GM21786 (cell line): ENCODE measurements at regions not wholly inside any gene's neighbourhood (a gene's known extent, or its start where the extent isn't known, plus 50 kb on each side); places are given as distances from the start of the nearest gene placed in this dataset.
"Not testable (repeated sequence)": the region's sequence is repeated elsewhere in the genome, so short reads cannot be mapped to it uniquely, and the experiment has no call there.

Experiments used
- ATAC-seq: cut with Tn5 transposase; IDR thresholded peaks from one replicate; pipeline ENCODE4 v1.9.1; 2021; ENCODE audit not compliant: unreplicated experiment

DNA sequence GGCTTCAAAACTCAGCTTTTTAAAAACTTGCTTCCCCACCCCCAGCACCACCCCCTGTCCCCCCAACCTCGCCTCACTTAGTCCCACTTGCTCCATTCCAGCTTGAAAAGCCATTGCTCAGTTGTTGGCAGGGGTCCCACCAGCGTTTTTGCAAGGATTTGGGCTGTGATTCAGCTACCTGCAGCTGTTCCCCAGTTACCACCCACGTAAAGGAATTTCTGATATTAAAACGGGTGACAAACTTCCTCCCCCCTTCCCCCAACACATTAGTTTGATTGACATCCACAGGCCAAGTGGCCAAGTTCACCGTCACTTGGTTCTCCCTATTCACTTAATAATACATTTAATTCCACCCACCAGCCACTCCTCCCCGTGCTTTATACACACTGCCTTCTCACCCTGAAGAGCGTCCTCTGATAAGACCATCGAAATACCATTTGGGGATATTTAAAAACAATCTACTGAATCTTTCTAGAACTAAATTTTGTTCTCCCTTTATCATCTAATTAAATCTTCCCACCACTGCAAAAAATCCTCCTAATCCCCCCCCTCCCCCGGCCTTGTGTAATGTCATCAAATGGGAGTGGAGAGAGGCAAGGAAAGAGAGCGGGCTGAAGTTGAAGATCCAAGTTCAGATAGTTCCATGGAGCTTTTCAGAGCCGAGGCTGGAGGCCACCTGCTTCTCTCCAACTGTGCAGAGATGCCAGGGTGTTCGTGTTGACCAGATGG is 55.1 kb downstream of the SOX9 start:
- no peak for ATAC-seq

DNA sequence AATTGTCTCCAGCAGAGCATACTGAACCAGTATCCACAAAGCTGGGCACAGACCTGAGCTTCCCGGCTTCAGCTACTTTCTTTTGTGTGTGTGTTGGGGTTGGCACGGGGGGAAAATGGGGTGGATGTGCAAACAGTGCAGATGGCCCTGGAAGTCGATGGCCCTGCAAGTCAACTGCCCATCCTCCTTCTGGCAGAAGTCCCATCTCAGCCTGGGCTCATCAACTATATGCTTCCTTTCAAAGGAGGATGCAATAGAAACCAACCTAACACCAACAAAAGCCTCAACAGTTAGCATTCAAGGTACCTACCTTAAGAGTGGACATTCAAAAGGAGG is 55.7 kb downstream of the SOX9 start:
- no peak for ATAC-seq

- no peak for ATAC-seq
Measured at GRCh38 chr17:72176951-72177660, 56.3 kb downstream of the SOX9 start.

DNA sequence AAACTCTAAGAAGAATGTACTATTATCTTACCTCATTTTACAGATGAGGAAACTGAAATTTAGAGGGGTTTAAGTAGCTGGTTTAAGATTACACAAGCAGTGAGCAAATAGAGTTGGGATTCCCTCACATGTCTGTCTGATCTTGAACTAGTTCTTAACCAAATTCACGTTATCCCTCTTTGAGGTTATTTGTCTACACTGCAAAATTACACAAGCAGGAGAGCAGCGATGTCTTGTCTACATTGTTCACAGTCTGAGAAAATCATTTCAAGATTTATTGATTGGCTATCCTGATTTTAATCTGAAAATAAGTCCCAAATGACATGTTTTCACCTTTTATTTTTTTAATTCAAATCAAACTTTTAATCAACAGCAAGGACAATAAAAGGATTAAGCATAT is 56.9 kb downstream of the SOX9 start:
- no peak for ATAC-seq

DNA sequence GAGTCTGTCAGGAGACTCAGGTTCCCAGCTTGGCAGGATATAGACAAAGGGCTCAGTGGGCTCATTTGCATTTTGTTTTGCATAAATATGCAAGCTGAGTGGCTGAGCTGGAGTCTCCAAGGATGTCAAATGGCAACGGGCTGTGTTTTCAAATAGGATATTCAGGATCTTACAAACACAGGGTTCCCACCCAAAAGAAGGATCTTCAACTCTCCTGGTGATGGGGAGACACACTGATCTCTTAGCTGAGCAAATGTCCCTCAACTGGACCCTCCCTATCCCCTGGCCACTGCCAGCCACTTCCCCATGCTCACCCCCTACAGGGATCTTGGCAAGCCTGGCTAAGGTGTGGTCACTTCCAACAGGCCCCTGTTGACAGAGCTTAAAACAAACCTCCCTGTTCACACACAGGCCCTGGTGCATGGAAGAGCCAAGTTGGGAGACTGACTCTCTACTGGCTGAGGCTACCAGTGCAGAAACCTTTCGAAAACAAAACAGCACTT is 61.6 kb downstream of the SOX9 start:
- ATAC-seq, result no peak

- ATAC-seq, result no peak
Measured at GRCh38 chr17:72183194-72183685, 62.4 kb downstream of the SOX9 start.

- ATAC-seq, result no peak
Measured at GRCh38 chr17:72184805-72185204, 64.0 kb downstream of the SOX9 start.

DNA sequence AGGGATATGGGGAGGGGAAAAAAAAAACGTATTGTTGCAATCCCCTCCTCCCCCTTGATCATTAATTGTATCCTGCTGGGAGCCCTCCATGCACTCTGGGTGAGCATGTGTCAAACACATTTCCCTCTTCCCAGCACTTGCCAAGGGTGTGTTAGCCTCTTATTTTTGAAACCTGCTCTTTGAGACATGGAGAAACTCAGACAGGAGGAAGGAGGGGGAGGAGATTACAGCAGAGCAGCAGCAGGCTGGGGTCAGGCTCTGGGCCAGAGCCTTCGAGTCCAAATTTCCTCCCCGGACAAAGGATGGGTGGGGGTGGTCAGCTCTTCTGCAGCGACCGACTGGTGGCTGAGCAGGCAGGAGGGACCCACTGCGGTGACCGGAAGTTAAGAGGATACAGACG is 64.7 kb downstream of the SOX9 start:
- ATAC-seq, result no peak

GRCh38 chr17:72187556-72187955 is 66.7 kb downstream of the SOX9 start:
- ATAC-seq, result no peak

- no peak for ATAC-seq
Measured at GRCh38 chr17:72188801-72189200, 68.0 kb downstream of the SOX9 start.

- no peak for ATAC-seq
Measured at GRCh38 chr17:72189768-72190593, 69.2 kb downstream of the SOX9 start.

DNA sequence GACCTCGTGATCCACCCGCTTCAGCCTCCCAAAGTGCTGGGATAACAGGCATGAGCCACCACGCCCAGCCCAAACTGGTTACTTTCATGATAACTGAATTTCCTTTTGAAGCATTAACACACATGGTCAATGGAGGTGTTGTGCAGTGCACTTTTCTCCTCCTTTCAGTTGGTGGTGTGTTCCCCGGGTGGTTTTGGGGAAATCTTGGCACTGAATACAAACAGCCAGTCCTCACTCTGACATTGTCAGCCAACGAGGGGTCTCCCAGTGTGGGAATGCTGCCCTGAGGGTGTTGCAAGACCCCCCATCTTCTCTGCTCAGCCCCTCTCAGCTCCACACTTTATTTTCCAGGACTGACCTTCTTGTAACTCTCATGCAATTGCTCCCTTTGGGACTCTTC is 70.5 kb downstream of the SOX9 start:
- ATAC-seq, result no peak

GRCh38 chr17:72191921-72192799 is 71.3 kb downstream of the SOX9 start:
- ATAC-seq, result no peak

DNA sequence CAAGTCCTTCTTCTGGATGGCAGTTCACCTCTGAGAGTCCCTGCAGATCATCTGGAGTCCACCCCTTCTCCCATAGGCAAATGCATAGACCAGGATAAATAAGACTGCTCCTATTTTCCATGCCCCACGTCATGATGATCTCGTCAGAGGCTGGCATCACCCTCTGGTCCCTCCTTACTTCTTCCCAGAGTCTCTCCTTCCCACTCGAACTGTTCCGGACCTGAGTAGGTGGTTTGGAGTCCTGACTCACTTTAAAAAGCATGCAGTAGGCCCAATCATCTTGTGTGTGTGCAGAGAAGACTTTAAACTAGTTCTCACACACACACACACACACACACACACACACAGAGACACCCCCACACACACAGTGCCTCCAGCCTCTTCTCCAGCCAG is 72.0 kb downstream of the SOX9 start:
- ATAC-seq, result no peak

DNA sequence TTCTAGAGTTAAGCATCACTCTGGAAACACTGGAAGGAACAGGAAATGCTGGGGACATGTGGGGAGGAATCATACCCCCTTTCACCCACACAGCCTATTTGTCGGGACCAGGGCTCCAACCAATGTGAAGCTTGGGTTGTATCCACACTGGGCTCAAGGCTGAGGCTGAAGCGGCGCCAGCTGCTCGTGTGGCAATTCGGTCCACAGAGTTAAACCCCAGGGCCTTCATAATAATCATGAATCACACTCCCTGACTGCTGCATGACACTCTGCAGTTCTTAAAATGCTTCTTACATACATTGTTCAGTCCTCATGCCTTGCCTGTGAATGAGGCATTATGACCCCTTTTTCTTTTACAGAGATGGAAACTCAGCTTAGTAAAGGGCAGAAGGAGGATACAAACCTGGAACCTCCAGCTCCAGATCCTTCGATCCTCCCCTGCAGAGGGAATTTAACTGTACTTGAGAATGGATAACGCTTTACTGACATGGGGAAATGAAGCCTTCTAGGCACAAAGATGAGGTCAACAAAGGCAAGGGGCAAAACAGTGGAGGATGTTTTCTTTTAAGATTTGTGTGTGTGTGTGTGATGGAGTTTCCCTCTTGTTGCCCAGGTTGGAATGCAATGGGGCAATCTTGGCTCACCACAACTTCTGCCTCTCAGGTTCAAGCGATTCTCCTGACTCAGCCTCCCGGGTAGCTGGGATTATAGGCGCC is 72.7 kb downstream of the SOX9 start:
- no peak for ATAC-seq

GRCh38 chr17:72194107-72194440 is 73.3 kb downstream of the SOX9 start:
- ATAC-seq, result not testable (repeated sequence)

DNA sequence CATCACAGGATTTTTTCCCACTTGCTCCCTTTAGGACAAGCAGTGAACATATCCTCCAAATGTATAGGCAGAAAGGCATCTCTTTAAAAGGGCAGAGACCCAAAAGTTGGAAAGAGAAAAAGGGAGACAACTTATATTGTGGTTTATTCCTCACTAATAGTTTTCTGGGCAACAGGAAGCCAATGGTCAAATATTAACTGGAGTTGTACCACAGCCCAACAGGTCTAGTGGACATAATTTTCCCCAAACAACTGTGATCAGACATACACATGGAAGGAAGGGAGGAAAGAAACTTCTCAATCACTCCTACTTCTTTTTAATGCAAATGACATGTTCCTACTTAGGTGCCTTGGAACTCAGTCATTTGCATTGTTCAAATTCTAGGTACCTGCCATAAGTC is 78.4 kb downstream of the SOX9 start:
- no peak for ATAC-seq

DNA sequence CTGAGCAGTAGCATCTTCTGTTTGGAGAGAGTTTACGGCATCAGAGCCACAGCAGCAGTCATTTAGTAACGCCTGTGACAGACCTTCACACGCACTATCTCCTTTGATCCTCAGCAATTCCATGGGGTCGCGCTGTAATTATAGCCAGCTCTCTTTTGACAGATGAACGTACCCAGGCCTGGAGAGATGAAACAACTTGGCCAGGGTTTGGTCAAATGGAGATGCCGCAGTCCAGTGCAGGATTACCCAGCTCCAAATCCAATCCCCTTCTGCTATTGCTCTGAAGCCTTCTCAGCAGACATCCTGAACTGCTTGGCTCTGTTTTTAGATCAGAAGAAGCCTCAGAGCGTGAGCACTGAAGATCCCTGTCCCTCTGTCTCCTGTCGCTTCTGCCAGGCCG is 83.9 kb downstream of the SOX9 start:
- ATAC-seq, result no peak

- no peak for ATAC-seq
Measured at GRCh38 chr17:72205357-72205756, 84.5 kb downstream of the SOX9 start.

DNA sequence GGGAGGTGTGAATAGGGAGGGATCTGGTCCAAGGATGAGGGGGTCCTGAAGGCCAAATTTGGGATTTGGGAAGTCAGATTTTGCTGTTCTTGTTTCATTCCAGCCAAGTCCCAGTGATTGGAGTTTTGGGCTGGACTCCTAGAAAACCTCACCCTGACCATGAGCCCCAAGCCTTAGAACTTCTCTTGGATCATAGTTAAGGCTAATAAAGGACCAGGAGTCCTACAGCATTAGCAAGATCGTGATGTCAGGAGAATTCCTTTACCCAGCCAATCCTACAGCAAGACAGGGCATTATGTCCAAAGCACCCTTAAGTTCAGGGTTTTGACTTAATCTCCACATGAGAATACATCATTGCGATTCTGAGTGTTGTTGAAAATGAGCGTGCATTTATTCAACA is 85.0 kb downstream of the SOX9 start:
- no peak for ATAC-seq
